Liver (tissue), 3 donors: ENCODE measurements at regions not wholly inside any gene's neighbourhood (a gene's known extent, or its start where the extent isn't known, plus 50 kb on each side); places are given as distances from the start of the nearest gene placed in this dataset.

Source experiments
- ATF3 ChIP-seq: IDR thresholded peaks from 2 replicates; pipeline ENCODE4 v1.6.1; 2016; ENCODE audit warnings: antibody characterized with exemption
- CTCF ChIP-seq: fragments of 150-350 bp; IDR thresholded peaks from 2 replicates; pipeline ENCODE4 v1.5.1; 2017; ENCODE audit warnings: improper control_type of control experiment, low read depth, low read length; ENCODE audit not compliant: missing input control
- MAX ChIP-seq: IDR thresholded peaks from 2 replicates; pipeline ENCODE4 v1.6.1; 2016; ENCODE audit warnings: antibody characterized with exemption
- RAD21 ChIP-seq, 2 donors: IDR thresholded peaks; 2 replicates each; pipeline ENCODE4 v1.6.1; 2016; ENCODE audit warnings: antibody characterized with exemption in 2 of 2, mild to moderate bottlenecking in 2 of 2
- REST ChIP-seq: IDR thresholded peaks from 2 replicates; pipeline ENCODE4 v1.6.1; 2016; ENCODE audit warnings: antibody characterized with exemption, mild to moderate bottlenecking
- SP1 ChIP-seq: IDR thresholded peaks from 2 replicates; pipeline ENCODE4 v1.6.1; 2018; ENCODE audit warnings: antibody characterized with exemption, mild to moderate bottlenecking
- TAF1 ChIP-seq: conservative IDR thresholded peaks from 2 replicates; pipeline ENCODE4 v1.6.1; 2016; ENCODE audit warnings: antibody characterized with exemption, mild to moderate bottlenecking
- donor health status: healthy.
- donor health status: healthy.

GRCh38 chr15:95486224-95486623, 844.3 kb upstream of the NR2F2 start:
- no peak for TF ChIP-seq CTCF
- TF ChIP-seq ATF3, result no peak
- no peak for TF ChIP-seq SP1
- no peak for TF ChIP-seq TAF1
- TF ChIP-seq RAD21 (IDR thresholded peaks at IDR 0.05), result no peak
- no peak for TF ChIP-seq MAX
- no peak for TF ChIP-seq REST
